VCaP (cell line): ENCODE measurements at regions not wholly inside any gene's neighbourhood (a gene's known extent, or its start where the extent isn't known, plus 50 kb on each side); places are given as distances from the start of the nearest gene placed in this dataset.

Experiments used
- H3K27ac ChIP-seq: fragments of 450-650 bp; 2 replicates; pipeline ENCODE4 v1.5.1; 2017
- TF ChIP-seq, protein P1 (sequence below): fragments of 450-650 bp; conservative IDR thresholded peaks from 2 replicates; pipeline ENCODE4 v1.5.1; 2017; ENCODE audit warnings: mild to moderate bottlenecking, moderate library complexity

GRCh38 chr9:20276762-20277161 lies 345.5 kb downstream of the MLLT3 start:
- TF ChIP-seq, protein P1, sequence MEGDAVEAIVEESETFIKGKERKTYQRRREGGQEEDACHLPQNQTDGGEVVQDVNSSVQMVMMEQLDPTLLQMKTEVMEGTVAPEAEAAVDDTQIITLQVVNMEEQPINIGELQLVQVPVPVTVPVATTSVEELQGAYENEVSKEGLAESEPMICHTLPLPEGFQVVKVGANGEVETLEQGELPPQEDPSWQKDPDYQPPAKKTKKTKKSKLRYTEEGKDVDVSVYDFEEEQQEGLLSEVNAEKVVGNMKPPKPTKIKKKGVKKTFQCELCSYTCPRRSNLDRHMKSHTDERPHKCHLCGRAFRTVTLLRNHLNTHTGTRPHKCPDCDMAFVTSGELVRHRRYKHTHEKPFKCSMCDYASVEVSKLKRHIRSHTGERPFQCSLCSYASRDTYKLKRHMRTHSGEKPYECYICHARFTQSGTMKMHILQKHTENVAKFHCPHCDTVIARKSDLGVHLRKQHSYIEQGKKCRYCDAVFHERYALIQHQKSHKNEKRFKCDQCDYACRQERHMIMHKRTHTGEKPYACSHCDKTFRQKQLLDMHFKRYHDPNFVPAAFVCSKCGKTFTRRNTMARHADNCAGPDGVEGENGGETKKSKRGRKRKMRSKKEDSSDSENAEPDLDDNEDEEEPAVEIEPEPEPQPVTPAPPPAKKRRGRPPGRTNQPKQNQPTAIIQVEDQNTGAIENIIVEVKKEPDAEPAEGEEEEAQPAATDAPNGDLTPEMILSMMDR = no peak
- H3K27ac ChIP-seq = no peak overlapping the region

GRCh38 chr9:20271723-20272122 lies 350.6 kb downstream of the MLLT3 start:
- no peak overlapping the region for H3K27ac ChIP-seq
- TF ChIP-seq, protein P1 = peak; percentile 63

DNA sequence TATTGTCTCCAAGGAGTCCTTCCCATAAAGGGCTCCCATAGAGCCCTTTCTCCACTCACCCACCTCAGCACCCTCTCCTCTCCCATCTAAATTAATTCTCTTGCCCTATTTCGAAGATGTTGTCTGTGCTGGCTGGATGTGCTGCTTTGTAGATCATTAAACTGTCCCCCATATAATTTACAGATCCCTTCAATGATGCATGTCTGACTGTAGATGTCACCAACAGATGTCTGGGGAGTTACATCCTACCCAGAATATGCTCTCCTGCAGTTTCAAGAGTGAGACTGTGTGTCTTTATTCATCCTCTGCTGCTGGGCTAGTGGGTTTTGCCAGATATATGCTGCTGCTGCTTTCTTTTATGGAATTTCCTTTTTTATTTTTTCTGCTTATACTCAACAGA lies 351.2 kb downstream of the MLLT3 start:
- TF ChIP-seq, protein P1 = no peak
- no peak overlapping the region for H3K27ac ChIP-seq

DNA sequence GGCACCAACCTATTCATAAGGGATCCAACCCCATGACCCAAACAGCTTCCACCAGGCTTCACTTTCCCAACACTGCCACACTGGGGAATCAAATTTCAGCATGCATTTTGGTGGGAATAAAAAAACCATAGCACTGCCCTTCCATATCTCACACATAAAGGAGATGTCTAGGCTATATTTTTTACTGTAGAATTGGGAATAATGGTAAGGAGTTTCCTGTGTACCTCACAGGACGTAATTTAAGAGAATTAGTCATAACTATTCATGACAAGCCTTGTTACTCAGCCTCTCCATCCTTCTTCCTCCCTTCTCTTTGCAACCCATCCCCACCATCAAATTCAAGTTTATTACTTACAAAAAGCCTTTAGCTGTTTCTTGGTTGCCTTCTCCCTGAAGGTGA lies 352.1 kb downstream of the MLLT3 start:
- H3K27ac ChIP-seq = no peak overlapping the region
- TF ChIP-seq, protein P1 = no peak

- TF ChIP-seq, protein P1 = no peak
- no peak overlapping the region for H3K27ac ChIP-seq
These were observed 352.7 kb downstream of the MLLT3 start for GRCh38 chr9:20269620-20270019.

DNA sequence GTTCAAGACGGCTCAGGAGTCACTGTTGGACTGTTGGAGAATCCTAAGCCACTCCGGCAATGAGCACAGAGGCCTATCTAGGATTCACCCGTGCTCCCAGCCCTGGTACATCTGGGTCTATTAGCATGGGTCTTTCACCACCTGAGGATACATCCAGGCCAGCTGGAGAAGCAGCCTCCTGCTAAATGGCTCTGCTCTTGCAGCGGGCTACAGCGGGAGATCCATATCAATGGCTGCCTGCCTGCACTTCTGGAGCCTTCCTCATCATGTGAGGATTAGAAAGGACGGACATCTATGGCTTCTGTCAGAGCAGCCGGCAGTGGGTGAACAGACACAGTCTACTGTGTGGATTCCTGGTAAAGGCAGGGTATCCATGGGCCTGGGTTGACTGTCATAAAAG lies 357.4 kb downstream of the MLLT3 start:
- no peak overlapping the region for H3K27ac ChIP-seq
- TF ChIP-seq, protein P1 = no peak

- TF ChIP-seq, protein P1 = no peak
- no peak overlapping the region for H3K27ac ChIP-seq
These were observed 359.7 kb downstream of the MLLT3 start for GRCh38 chr9:20262611-20263010.
